ENCODE measurements at regions not wholly inside any gene's neighbourhood (a gene's known extent, or its start where the extent isn't known, plus 50 kb on each side); places are given as distances from the start of the nearest gene placed in this dataset.

GRCh38 chr19:27780367-27781075 lies 1432.4 kb downstream of the UQCRFS1 start:
- ChIA-PET CTCF (no interaction called here), POLR2A (no interaction called here)
- DNase-seq (ENCODE audit: low read depth) = no peak
- Histone ChIP-seq H3K4me3 (ENCODE audit: low read depth, low read length) (no peak overlapping the region), H3K36me3 (ENCODE audit: control insufficient read depth, insufficient read depth, low read length) (peaks cover 1% of the 10 kb centered on the region), H3K27me3 (ENCODE audit: control insufficient read depth, insufficient read depth, low read length) (no peaks in the 10 kb centered on the region)
- no peak for TF ChIP-seq CTCF (IDR thresholded peaks at IDR 0.05; ENCODE audit: insufficient read depth, low read depth, low read length)

- ChIA-PET CTCF (no interaction called here), POLR2A (no interaction called here)
- H3K4me3 ChIP-seq (ENCODE audit: low read depth, low read length) = no peak overlapping the region
- no peak for TF ChIP-seq CTCF (IDR thresholded peaks at IDR 0.05; ENCODE audit: insufficient read depth, low read depth, low read length)
- no peaks in the 10 kb centered on the region for H3K27me3 ChIP-seq (ENCODE audit: control insufficient read depth, insufficient read depth, low read length)
- H3K36me3 ChIP-seq (ENCODE audit: control insufficient read depth, insufficient read depth, low read length) = peaks cover 1% of the 10 kb centered on the region
- no peak for DNase-seq (ENCODE audit: low read depth)
These were observed 1433.0 kb downstream of the UQCRFS1 start for GRCh38 chr19:27779954-27780353.

- TF ChIP-seq CTCF (IDR thresholded peaks at IDR 0.05; ENCODE audit: insufficient read depth, low read depth, low read length) = no peak
- no peaks in the 10 kb centered on the region for H3K27me3 ChIP-seq (ENCODE audit: control insufficient read depth, insufficient read depth, low read length)
- CTCF ChIA-PET = interaction anchor here (1.2 kb wide), 1 partner anchor 14 kb away, joined by 3 read pairs; no protein-coding TSS in a partner anchor
- no peak for DNase-seq (ENCODE audit: low read depth)
- H3K4me3 ChIP-seq (ENCODE audit: low read depth, low read length) = no peak overlapping the region
- peaks cover 4% of the 10 kb centered on the region for H3K36me3 ChIP-seq (ENCODE audit: control insufficient read depth, insufficient read depth, low read length)
- POLR2A ChIA-PET = no interaction called here
These were observed 1435.2 kb downstream of the UQCRFS1 start for GRCh38 chr19:27777726-27778125.

GRCh38 chr19:27777242-27777641 lies 1435.7 kb downstream of the UQCRFS1 start:
- ChIA-PET POLR2A (no interaction called here), CTCF (interaction anchor here (1.2 kb wide), 1 partner anchor 15 kb away, joined by 3 read pairs; no protein-coding TSS in a partner anchor)
- no peak for DNase-seq (ENCODE audit: low read depth)
- TF ChIP-seq CTCF (IDR thresholded peaks at IDR 0.05; ENCODE audit: insufficient read depth, low read depth, low read length) = no peak
- H3K27me3 ChIP-seq (ENCODE audit: control insufficient read depth, insufficient read depth, low read length) = no peaks in the 10 kb centered on the region
- peaks cover 4% of the 10 kb centered on the region for H3K36me3 ChIP-seq (ENCODE audit: control insufficient read depth, insufficient read depth, low read length)
- no peak overlapping the region for H3K4me3 ChIP-seq (ENCODE audit: low read depth, low read length)

GRCh38 chr19:27776524-27776923 lies 1436.4 kb downstream of the UQCRFS1 start:
- POLR2A ChIA-PET = no interaction called here
- Histone ChIP-seq H3K36me3 (ENCODE audit: control insufficient read depth, insufficient read depth, low read length) (peaks cover 4% of the 10 kb centered on the region), H3K4me3 (ENCODE audit: low read depth, low read length) (no peak overlapping the region), H3K27me3 (ENCODE audit: control insufficient read depth, insufficient read depth, low read length) (no peaks in the 10 kb centered on the region)
- TF ChIP-seq CTCF (IDR thresholded peaks at IDR 0.05; ENCODE audit: insufficient read depth, low read depth, low read length) = no peak
- DNase-seq (ENCODE audit: low read depth) = no peak
- CTCF ChIA-PET = interaction anchor here (1.2 kb wide), 1 partner anchor 16 kb away, joined by 3 read pairs; no protein-coding TSS in a partner anchor

All from BJ (cell line).